ENCODE measurements at regions not wholly inside any gene's neighbourhood (a gene's known extent, or its start where the extent isn't known, plus 50 kb on each side); places are given as distances from the start of the nearest gene placed in this dataset.

- TF ChIP-seq CTCF (optimal IDR thresholded peaks at IDR 0.05 in 1 of 3, IDR thresholded peaks at IDR 0.05 in 1 of 3, conservative IDR thresholded peaks at IDR 0.05 in 1 of 3; ENCODE audit: extremely low read depth in 1 of 3, insufficient read depth in 2 of 3, low read length in 3 of 3) (no peak), EZH2 (IDR thresholded peaks at IDR 0.05; ENCODE audit: low read length) (no peak)
Observed at GRCh38 chr5:77924081-77924480, 147.9 kb upstream of the TBCA start.

Data from keratinocyte (primary cell).